ENCODE measurements at regions not wholly inside any gene's neighbourhood (a gene's known extent, or its start where the extent isn't known, plus 50 kb on each side); places are given as distances from the start of the nearest gene placed in this dataset.
A peak's percentile ranks its signal among the peaks of the same experiment; 100 is the strongest.
"Not testable (repeated sequence)": the region's sequence is repeated elsewhere in the genome, so short reads cannot be mapped to it uniquely, and the experiment has no call there.

DNA sequence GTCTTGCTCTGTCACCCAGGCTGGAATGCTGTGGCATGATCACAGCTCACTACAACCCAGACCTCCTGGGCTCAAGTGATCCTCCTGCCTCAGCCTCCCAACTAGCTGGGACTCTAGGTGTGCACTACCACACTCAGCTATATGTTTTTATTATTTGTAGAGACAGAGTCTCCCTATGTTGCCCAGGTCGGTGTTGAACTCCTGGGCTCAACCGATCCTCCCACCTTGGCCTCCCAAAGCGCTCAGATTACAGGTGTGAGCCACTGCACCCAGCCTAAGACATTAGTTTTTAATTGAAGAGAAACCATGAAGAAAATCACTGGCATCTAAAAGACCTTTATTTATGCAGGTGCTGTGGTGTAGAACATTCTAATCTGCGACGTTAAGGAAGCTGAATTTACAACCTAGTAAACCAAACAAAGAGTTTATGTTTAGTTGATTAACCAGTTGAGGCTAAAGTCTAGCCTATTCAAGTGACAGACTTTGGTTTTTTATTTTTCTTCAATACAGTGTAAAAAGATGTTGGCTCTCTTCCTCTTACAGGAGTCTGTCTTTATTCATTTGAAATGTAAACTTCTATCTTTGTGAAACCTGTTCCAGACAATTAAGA, 52.5 kb upstream of the NBL1 start:
- DNase-seq: no peak

DNA sequence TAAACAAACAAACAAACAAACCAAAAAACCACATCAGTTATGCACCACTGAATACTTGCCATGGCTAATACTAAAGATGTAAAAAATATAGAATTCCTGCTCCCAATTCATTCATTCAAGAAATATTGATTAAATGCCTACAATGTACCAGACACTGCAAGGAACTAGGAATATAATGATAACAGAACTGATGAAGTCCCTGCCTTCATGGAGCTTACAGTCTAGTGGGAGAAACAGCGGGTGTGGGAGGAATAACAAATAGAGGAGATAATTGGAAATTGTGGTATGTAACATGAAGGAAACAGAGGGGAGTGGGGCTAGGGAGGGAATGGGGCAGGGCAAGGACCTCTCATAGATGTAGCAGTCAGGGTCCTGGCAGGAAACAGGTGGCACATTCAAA, 58.6 kb upstream of the NBL1 start:
- DNase-seq: no peak

DNA sequence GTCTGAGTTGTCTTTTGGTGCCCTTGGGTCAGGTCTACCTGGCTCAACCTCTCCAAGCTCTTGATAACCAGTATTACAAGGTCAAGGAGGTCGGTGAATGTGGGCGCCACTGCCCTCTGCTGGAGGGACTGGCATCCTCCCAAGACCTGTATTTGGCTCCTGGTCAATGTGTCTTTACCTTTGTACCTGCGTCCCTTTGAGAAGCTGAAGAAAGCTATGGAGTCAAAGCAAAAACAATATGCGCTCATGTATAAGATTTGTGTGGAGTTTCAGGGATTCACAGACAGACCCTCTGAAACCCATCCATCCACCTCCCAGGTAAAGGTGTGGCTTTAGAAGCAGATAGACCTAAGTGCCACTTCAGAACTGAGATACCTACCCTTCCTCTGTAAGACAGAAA, 61.8 kb upstream of the NBL1 start:
- peak; percentile 3 for DNase-seq

DNA sequence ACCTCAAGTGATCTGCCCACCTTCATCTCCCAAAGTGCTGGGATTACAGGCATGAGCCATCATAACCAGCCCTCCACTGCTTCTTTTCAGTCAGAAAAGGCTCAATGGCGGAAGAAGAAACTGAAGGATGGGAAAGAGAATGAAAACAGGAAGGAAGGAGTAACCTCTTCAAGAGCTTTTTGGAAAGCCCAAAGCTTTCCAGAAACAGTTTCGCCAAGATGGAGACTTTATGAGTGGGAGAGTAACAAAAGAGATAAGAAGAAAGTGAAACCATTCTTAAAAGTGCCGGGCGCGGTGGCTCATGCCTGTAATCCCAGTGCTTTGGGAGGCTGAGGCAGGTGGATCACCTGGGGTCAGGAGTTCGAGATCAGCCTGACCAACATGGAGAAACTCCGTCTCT, 62.7 kb upstream of the NBL1 start:
- no peak for DNase-seq

DNA sequence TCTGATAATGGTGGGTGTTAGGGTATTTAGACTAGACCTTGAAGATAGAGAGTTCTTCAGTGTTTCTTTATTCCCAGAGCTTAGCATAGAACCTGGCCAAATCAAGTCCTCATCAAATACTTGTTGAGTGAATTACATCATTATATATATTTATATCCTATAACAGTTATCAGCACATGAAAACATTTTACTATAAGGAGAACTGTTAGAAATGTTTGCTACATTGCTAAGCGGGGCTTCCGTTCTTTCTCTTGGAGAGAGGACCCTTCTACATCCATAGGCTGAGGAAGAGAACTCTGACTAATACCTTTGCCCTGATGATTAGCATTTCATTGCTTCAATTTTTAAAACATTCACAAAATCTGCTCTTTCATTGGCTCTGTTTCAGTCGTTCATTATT, 66.5 kb upstream of the NBL1 start:
- no peak for DNase-seq

DNA sequence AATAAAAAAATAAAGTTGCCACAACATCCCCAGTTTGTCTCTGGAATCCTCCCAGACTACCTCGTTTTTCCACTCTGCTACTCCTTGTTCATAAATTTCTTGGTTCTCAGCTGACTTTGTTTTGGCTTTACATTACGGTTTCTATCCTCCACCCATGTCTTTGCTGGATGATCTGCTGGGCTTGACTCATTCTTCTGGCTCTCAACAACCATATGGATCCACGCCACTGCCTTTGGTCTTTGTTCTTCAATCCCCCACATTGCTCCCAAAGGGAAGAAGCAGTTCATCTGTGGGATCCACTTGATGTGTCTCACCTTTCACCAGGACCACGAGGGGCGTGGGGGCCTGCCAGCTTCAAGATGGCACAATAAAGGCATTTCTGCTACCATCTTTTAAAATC, 67.1 kb upstream of the NBL1 start:
- DNase-seq: no peak

DNA sequence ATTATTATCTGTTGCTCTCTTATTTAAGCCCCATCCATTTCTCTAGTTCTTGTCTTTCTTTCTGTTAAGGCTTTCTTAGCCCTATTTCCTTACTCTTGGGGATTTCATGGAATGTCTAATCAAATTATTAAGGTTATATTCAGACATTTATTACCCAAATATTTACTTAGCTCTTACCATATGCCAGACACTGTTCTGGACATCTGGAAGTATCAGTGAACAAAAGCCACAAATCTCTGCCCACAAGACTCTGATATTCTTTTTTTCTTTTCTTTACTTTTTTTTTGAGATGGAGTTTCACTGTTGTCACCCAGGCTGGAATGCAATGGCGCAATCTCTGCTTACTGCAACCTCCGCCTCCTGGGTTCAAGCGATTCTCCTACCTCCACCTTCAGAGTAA, 74.3 kb upstream of the NBL1 start:
- DNase-seq: no peak

DNA sequence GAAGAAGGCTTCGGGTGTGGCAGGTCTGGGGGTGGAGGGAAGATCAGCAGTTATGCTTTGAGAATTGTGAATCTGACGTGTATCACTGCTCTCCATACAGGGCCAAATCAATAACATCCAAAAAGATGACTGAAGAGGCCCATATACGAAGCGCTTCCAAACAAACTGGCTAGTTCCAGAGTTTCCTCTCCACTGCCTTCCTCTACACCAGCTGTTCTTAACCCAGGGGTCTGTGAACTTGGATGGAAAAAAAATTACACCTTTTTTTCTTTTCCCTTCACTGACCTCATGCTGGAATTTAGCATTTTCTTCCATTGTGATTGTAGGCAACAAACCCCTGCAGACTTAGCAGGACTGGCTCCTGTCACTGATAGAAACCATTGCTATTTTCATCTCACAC, 77.1 kb upstream of the NBL1 start:
- no peak for DNase-seq

DNA sequence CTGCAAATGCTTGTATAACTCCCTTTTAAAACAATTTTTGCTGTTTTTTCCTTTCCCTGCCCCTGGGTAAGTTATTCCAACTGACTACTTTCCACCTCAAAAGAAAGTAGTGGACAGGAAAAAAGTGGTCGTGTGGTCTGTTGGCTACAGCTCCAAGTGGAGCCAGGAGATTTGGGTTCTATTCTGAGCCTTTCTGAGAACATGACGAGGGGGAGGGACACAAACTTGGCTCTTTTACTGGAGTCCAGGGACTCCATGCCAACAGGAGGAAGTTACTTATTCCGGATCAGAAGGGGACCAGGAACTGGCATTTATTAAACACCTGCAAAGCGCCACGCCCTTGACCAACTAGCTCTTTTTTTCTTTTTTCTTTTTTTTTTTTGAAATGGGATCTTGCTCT, 79.0 kb upstream of the CAPZB start:
- no peak for DNase-seq

DNA sequence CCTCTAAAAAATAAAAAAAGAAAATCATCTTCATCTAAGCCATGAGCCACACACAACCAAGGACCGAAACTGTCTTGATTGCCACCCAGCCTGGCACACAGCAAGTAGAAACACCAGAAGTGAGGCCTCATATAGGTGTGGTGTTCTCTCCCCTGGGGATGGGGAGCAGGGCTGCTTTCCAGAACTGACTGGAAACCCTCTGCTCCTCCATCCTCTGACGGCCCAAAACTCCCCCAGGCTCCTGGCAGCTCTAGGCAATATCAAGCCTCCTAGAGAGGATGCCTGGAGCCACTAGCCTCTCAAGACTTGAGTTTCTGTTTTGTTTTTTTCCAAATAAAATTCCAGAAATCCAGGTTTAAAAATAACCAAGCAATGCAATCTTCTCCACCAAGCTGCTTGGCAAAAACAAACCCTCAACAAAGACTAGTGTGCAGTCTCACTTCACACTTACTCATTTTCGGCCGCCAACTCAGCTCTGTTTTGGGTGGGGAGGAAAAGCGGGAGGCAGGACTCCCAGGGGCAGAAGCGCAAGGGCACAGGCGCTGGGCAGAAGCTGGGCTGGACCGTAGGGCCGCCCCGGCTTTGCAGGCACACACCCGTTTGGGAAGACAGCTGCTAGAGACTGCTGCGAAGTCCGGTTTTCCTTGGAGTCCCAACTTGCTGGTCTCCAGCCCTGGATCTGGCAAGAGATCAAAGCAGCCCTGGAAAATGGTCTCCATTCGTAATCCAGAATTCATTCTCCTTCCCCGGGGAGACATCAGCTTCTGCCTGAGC, 78.2 kb upstream of the CAPZB start:
- DNase-seq: no peak

DNA sequence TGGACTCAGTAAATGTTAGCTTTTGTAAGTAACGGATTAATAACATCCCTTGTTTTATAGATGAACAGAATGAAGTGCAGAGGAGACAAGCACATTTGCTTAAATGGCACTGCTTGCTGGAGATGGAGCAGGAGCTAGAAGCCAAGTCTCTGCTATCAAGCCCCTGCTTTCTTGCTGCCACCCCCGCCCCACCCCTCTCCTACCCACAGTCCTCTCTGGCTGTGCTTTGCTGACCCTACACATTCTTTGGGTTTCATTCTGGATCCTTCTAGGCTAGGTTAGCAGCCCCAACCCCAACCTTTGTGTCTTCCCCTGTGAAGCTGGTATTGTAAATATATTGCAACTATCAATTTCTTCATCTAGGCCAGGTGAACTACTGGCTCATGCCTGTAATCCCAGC, 77.5 kb upstream of the CAPZB start:
- no peak for DNase-seq

DNA sequence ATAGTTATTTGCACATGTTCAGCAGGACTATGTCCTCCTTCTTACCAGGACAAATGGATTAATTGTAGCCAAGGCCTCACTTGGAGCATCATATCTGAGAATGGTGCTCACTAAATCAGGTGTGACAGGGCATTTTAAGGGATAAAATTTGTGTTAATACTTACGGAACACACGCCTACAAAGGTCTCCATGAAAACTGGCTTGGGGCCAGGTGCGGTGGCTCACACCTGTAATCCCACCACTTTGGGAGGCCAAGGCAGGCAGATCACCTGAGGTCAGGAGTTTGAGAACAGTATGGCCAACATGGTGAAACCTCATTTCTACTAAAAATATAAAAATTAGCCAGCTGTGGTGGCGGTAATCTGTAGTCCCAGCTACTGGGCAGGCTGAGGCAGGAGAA, 75.1 kb upstream of the CAPZB start:
- no peak for DNase-seq

DNA sequence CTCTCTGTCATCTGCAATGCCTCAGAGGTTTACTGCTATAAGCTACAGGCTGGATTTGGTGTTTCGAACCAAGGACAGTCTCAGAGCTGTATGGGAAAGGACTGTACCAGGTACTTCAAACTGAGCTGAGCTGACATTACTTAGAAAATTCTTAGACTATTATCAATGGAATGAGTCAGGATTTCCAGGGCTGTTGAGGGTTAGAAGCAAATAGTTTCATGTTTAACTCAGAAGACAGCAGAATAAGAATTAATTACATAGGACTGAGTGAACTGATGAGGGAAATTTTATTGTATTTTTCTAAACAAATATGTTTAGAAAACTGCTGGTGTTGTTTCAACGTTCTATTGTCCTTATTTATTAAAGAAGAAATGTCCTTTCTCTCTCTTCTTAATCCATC, 74.3 kb upstream of the CAPZB start:
- DNase-seq: no peak

DNA sequence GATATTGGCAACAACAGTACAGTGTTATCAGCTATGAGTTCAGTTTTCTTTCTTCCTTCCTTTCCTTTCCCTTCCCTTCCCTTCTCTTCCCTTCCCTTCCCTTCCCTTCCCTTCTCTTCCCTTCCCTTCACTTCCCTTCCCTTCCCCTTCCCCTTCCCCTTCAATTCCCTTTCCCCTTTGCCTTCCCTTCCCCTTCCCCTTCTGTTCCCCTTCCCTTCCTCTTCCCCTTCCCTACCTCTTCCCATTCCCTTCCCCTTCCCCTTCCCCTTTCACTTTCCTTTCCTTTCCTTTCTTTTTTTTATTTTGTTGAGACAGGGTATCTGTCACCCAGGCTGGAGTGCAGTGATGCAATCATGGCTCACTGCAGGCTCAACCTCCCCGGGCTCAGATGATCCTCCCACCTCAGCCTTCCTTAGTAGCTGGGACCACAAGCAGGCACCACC, 72.3 kb upstream of the CAPZB start:
- DNase-seq: no peak

DNA sequence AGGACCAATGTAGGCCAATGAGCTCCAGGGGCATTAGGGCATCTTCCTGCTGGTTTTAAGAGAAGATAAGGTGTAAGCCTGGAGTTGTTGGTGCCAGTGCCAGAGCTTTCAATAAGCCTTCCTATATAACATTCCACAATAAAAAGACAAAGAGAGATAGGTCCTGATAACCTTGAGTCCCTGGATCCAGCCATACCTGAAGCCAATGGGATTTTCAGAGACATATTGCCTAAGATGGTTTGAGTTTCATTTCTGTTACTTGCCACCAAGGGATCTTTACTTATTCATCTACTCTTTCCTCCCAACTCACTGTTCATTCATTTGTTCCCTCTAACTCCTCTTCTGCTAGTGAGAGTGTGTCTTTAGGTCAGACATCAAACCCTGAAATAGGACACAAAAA, 68.8 kb upstream of the CAPZB start:
- no peak for DNase-seq

DNA sequence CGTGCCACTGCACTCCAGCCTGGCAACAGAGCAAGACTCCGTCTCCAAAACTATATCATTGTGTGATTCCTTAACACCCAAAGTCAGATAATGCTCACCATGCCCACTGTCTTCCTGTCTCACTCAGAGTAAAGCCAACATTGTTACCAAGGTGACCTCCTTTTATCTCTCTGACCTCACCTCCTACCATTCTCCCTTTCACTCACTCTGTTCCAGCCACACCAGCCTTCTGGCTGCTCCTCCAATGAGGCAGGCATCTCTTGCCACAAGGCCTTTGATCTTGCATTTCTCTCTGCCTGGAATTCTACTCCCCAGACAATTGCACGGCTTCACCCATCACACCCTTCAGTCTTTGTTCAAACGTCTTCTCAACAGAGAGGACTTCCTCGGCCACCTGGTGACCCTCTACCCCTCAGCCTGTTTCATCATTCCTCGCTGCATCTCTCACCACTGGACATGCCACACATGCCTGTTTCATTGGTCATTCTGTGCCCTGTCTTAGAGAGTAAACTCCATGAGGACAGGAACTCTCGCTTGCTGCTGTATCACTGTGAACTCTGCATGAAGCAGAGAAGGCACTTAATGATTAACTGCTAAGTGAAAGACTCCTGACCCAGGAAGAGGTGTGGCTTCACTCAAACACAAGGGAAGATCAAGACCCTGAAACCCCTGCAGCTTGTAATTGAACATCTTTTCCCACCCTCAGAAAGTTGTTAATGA, 67.1 kb upstream of the CAPZB start:
- no peak for DNase-seq

DNA sequence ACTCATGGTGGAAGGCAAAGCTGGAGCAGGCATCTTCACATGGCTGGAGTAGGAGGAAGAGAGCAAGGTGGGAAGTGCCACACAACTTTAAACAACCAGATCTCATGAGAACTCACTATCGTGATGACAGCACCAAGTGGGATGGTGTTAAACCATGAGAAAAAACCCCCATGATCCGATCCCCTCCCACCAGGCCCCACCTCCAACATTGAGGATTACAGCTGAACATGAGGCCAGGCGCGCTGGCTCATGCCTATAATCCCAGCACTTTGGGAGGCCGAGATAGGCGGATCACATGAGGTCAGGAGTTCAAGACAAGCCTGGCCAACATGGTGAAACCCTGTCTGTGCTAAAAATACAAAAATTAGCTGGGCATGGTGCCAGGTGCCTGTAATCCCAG, 66.5 kb upstream of the CAPZB start:
- DNase-seq: not testable (repeated sequence)

DNA sequence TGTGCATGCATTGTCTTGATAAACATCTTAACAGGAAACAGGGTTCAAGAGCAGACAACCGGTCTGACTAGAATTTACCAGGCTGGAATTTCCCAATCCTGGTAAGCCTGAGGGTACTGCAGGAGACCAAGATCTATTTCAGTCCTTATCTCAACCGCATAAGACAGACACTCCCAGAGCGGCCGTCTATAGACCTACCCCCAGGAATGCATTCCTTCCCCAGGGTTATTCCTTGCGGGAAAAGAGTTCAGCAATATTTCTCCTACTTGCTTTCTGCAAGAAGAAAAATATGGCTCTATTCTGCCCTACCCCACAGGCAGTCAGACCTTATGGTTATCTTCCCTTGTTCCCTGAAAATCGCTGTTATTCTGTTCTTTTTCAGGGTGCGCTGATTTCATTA, 65.1 kb upstream of the CAPZB start:
- DNase-seq: not testable (repeated sequence)

DNA sequence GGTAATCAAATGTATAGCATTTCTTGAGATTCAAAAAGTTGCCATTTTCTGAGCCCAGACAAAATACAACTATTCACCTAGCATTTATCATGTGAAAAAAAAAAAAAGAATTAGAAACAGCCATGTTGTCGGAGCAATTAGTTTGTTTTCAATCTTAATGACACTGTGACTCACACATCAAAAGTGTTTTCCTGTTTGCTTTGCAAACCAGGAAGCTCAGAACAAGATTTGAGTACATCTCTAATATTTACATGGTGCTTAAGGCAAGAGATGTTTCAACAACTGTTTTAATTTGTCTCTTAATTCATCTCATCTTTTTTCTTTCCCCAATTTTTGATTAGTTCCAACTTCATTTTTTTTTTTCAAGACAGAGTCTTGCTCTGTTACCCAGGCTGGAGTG, 62.5 kb upstream of the CAPZB start:
- DNase-seq: peak; percentile 34

DNA sequence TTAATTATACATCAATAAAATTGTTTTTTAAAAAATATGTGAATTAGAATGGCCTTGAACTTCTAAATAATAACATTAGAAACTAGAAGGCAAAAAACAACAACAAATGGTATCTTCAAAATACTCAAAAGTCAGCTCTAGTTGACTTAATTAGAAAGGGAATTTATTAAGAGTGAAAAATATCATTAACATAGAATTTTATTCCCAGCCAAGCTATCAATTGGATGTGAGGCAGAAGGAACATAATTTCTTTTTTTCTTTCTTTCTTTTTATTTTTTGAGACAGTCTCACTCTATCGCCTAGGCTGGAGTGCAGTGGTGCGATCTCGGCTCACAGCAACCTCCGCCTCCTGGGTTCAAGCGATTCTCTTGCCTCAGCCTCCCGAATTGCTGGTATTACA, 51.2 kb upstream of the CAPZB start:
- DNase-seq: no peak

DNA sequence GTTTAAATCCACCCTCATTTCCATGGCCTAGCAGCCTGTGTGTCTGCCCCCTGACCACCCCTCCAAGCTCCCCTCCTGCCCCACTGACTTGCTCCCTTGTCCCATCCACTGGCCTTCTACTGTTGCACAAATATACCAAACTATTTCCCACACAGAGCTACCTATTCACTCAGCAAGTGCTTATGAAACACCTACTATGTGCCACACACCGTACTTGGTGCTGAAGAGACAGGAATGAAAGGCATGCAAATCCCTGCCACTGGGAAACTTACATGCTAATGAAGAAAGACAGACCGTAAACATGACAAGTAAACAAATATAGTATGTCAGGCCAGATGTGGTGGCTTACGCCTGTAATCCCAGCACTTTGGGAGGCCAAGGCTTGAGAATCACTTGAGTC, 49.9 kb upstream of the CAPZB start:
- DNase-seq: no peak
